RWPE2 (cell line): ENCODE measurements at regions not wholly inside any gene's neighbourhood (a gene's known extent, or its start where the extent isn't known, plus 50 kb on each side); places are given as distances from the start of the nearest gene placed in this dataset.

Source experiments
- ATAC-seq: fragments of 200-7000 bp; cut with Tn5 transposase; 3 replicates; pipeline ENCODE4 v1.9.1; 2021; ENCODE audit warnings: low read depth
- DNase-seq: peaks from one replicate; pipeline ENCODE4 v3.0.0-alpha.2; 2020; ENCODE audit warnings: low spot score
- H3K27ac ChIP-seq: fragments of 450-650 bp; 2 replicates; pipeline ENCODE4 v1.5.1; 2017; ENCODE audit warnings: mild to moderate bottlenecking; ENCODE audit not compliant: poor library complexity, severe bottlenecking
- H3K27me3 ChIP-seq: fragments of 250-450 bp; sonication (Bioruptor Pico); 2 replicates; pipeline ENCODE4 v1.5.1; 2021; ENCODE audit warnings: mild to moderate bottlenecking, moderate library complexity; ENCODE audit not compliant: insufficient read depth, poor library complexity, severe bottlenecking
- H3K36me3 ChIP-seq: fragments of 250-450 bp; sonication (Bioruptor Pico); 2 replicates; pipeline ENCODE4 v1.5.1; 2020; ENCODE audit warnings: low read depth, mild to moderate bottlenecking, moderate library complexity
- H3K4me1 ChIP-seq: fragments of 250-450 bp; sonication (Bioruptor Pico); 2 replicates; pipeline ENCODE4 v1.5.1; 2021; ENCODE audit warnings: mild to moderate bottlenecking, moderate library complexity; ENCODE audit not compliant: insufficient read depth, poor library complexity, severe bottlenecking
- H3K4me3 ChIP-seq: fragments of 250-450 bp; sonication (Bioruptor Pico); 2 replicates; pipeline ENCODE4 v1.5.1; 2021; ENCODE audit warnings: mild to moderate bottlenecking, moderate library complexity; ENCODE audit not compliant: severe bottlenecking
- H3K9me3 ChIP-seq: fragments of 250-450 bp; sonication (Bioruptor Pico); 2 replicates; pipeline ENCODE4 v1.5.1; 2021; ENCODE audit warnings: mild to moderate bottlenecking, moderate library complexity; ENCODE audit not compliant: severe bottlenecking
- TF ChIP-seq, protein P1 (sequence below): fragments of 450-650 bp; IDR thresholded peaks from one replicate; pipeline ENCODE4 v1.5.1; 2017; ENCODE audit warnings: mild to moderate bottlenecking, moderate library complexity; ENCODE audit not compliant: poor library complexity, severe bottlenecking

DNA sequence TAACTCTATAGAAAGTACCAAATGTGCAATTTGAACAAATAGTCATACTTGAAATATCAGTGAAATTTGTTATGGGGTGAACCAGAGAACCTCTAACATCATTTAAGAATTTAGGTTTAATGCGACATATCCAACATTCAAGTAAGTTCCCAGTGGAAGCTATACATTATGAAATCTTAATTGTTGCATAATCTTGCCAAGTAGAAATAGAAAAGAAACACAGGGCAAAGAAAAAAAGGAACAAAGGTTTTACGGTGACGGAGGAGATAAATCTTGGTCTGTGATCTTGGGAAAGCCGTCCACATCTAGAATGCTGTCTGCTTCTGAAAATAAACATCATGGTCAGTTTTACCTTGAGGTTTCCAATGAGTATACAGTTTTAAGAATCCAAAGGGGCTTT, 445.7 kb downstream of the RFC3 start:
- H3K27me3 ChIP-seq = no peaks in the 10 kb centered on the region
- no peak overlapping the region for H3K27ac ChIP-seq
- DNase-seq = no peak
- no peak overlapping the region for H3K4me3 ChIP-seq
- no peaks in the 10 kb centered on the region for H3K9me3 ChIP-seq
- ATAC-seq = no peak
- H3K36me3 ChIP-seq = no peaks in the 10 kb centered on the region; the same call in 1 of the 2 replicates
- H3K4me1 ChIP-seq = peaks cover 18% of the 10 kb centered on the region
- TF ChIP-seq, protein P1, sequence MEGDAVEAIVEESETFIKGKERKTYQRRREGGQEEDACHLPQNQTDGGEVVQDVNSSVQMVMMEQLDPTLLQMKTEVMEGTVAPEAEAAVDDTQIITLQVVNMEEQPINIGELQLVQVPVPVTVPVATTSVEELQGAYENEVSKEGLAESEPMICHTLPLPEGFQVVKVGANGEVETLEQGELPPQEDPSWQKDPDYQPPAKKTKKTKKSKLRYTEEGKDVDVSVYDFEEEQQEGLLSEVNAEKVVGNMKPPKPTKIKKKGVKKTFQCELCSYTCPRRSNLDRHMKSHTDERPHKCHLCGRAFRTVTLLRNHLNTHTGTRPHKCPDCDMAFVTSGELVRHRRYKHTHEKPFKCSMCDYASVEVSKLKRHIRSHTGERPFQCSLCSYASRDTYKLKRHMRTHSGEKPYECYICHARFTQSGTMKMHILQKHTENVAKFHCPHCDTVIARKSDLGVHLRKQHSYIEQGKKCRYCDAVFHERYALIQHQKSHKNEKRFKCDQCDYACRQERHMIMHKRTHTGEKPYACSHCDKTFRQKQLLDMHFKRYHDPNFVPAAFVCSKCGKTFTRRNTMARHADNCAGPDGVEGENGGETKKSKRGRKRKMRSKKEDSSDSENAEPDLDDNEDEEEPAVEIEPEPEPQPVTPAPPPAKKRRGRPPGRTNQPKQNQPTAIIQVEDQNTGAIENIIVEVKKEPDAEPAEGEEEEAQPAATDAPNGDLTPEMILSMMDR = no peak

DNA sequence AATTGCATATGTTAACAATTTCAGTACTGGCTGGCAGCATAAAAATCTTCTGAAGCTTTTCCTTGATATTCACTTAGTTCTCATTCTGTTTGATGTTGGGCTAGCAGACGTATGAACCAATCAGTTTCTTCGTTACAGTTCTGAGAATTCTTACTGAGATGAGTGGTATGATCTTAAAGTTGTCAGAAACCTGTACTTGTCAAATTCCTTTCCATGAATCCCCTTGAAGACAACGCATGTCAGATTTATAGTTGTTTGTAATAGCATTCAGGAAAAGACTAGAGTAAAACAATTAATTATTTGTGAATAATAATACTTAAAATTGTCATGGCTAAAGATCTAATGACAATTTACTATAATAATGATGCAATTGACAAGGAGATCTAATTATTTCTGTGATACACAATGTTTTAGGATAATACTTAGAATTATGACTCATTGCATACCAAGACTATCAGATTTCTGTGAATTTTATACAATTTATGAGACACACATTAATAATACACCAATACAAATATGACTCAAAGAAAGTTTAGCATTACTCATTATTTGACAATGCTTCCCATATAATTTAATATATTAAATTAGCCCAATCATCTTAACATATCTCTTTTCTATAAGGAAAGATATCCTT, 447.2 kb downstream of the RFC3 start:
- Histone ChIP-seq H3K9me3 (no peaks in the 10 kb centered on the region), H3K4me1 (peaks cover 18% of the 10 kb centered on the region), H3K36me3 (no peaks in the 10 kb centered on the region; the same call in 1 of the 2 replicates), H3K4me3 (no peak overlapping the region), H3K27ac (peak overlapping the region; percentile 82), H3K27me3 (no peaks in the 10 kb centered on the region)
- DNase-seq (no peak), ATAC-seq (peak; percentile 84)
- TF ChIP-seq, protein P1 = no peak

DNA sequence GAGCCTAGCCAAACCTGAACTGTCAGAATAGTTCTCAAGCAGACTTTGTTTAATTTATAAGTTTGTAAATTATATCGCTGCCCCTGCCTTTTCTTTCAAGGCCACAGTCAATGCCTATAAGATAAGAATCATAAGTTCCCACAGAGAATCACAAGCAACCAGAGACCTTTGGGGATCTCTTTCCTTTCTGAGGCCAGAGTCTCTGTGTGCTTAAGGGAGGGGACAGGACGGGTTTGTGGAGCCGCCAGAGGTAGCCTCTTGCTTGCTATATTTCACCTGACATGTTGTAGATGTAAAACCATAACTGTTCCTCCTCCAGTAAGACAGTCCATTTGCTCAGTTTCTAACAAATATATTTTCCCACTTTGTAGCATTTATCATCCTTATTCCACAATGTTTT, 458.8 kb downstream of the RFC3 start:
- ATAC-seq (no peak), DNase-seq (no peak)
- Histone ChIP-seq H3K4me1 (no peaks in the 10 kb centered on the region), H3K9me3 (no peaks in the 10 kb centered on the region), H3K36me3 (no peaks in the 10 kb centered on the region), H3K27ac (no peak overlapping the region), H3K27me3 (no peaks in the 10 kb centered on the region), H3K4me3 (no peak overlapping the region)
- TF ChIP-seq, protein P1 = no peak

DNA sequence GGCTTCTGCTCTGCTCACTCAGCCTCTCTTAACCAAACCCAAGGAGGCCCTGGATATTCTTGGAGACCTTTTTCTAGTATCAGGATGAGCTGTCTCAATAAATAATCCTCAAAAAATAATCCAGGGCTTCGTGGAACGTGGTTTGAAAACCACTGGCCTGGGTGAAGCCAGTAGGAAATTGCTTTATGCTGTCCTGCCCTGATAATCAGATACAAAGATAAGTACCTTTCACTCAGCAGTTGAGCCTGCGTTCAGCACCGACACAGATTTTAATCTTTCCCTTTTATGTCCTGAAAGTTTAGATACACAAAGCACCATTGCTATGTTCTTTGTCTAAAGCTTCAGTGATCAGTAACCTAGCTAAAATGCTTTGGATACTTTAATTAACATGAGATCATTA, 460.0 kb downstream of the RFC3 start:
- no peak overlapping the region for H3K4me3 ChIP-seq
- DNase-seq (no peak), ATAC-seq (no peak)
- no peaks in the 10 kb centered on the region for H3K4me1 ChIP-seq
- TF ChIP-seq, protein P1 = no peak
- no peaks in the 10 kb centered on the region for H3K27me3 ChIP-seq
- H3K36me3 ChIP-seq = no peaks in the 10 kb centered on the region
- H3K9me3 ChIP-seq = no peaks in the 10 kb centered on the region
- no peak overlapping the region for H3K27ac ChIP-seq

DNA sequence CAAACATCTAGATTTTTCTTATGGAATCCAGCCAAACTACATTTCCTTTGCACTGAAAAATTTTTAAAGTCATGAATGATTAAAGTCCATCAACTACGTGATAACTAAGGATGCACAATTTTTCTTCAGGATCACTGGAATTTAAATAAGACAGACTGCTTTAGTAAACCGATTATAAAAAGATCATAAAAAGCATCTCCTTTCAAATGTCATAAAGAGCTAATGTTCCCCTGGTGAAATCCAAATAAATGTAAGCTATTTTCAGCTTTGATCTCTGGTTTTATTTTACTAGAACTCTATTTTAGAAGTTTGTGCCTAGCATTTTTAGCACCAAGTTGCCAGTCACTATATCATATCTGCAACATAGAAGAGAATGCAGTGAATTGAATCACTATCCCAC, 460.8 kb downstream of the RFC3 start:
- DNase-seq (no peak), ATAC-seq (no peak)
- Histone ChIP-seq H3K9me3 (no peaks in the 10 kb centered on the region), H3K27me3 (no peaks in the 10 kb centered on the region), H3K27ac (no peak overlapping the region), H3K4me1 (no peaks in the 10 kb centered on the region), H3K36me3 (no peaks in the 10 kb centered on the region), H3K4me3 (no peak overlapping the region)
- TF ChIP-seq, protein P1 = no peak
